A549 (cell line): ENCODE measurements at regions not wholly inside any gene's neighbourhood (a gene's known extent, or its start where the extent isn't known, plus 50 kb on each side); places are given as distances from the start of the nearest gene placed in this dataset.

Source experiments
- JUN ChIP-seq, 2 experiments: fragments of >200 bp; sonication (Bioruptor Twin); formaldehyde crosslinking; IDR thresholded peaks; 2 replicates in 1 of 2; 3 replicates in 1 of 2; pipeline ENCODE4 v1.6.1; 2016 to 2017
- TF ChIP-seq, protein P1 (sequence below): fragments of >200 bp; sonication (Bioruptor Twin); formaldehyde crosslinking; IDR thresholded peaks from 3 replicates; pipeline ENCODE4 v1.5.1; 2016
- TF ChIP-seq, protein P2 (sequence below): IDR thresholded peaks from 2 replicates; pipeline ENCODE4 v1.6.1; 2012; ENCODE audit warnings: low read depth, borderline replicate concordance
- TF ChIP-seq, protein P3 (sequence below): IDR thresholded peaks from 2 replicates; pipeline ENCODE4 v1.6.1; 2012

DNA sequence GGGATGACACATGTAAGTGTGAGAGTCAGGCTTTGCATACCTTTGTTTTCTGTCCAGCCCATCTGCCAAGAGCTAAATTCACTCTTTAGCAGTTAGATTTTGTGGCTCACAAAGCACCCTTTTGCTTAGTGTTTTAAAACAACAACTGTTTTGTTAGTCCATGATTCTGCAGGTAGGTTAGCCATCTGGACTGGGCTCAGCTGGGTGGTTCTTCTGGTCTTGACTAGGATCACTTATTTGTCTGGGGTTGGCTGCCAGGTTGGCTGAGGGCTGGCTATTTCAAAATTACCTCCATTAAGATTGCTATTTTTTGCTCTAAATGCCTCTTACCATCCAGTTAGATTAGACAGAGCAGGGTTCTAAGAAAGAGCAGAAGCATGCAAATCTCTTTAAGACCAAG is 489.3 kb downstream of the BTBD3 start:
- TF ChIP-seq, protein P1, sequence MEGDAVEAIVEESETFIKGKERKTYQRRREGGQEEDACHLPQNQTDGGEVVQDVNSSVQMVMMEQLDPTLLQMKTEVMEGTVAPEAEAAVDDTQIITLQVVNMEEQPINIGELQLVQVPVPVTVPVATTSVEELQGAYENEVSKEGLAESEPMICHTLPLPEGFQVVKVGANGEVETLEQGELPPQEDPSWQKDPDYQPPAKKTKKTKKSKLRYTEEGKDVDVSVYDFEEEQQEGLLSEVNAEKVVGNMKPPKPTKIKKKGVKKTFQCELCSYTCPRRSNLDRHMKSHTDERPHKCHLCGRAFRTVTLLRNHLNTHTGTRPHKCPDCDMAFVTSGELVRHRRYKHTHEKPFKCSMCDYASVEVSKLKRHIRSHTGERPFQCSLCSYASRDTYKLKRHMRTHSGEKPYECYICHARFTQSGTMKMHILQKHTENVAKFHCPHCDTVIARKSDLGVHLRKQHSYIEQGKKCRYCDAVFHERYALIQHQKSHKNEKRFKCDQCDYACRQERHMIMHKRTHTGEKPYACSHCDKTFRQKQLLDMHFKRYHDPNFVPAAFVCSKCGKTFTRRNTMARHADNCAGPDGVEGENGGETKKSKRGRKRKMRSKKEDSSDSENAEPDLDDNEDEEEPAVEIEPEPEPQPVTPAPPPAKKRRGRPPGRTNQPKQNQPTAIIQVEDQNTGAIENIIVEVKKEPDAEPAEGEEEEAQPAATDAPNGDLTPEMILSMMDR: no peak
- TF ChIP-seq, protein P2, sequence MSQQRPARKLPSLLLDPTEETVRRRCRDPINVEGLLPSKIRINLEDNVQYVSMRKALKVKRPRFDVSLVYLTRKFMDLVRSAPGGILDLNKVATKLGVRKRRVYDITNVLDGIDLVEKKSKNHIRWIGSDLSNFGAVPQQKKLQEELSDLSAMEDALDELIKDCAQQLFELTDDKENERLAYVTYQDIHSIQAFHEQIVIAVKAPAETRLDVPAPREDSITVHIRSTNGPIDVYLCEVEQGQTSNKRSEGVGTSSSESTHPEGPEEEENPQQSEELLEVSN: no peak
- no peak for TF ChIP-seq JUN (IDR thresholded peaks at IDR 0.05)
- TF ChIP-seq, protein P3, sequence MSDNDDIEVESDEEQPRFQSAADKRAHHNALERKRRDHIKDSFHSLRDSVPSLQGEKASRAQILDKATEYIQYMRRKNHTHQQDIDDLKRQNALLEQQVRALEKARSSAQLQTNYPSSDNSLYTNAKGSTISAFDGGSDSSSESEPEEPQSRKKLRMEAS: no peak
